Neural crest cell (in vitro differentiated cells): ENCODE measurements at regions not wholly inside any gene's neighbourhood (a gene's known extent, or its start where the extent isn't known, plus 50 kb on each side); places are given as distances from the start of the nearest gene placed in this dataset.

ENCODE experiments used
- DNase-seq: peaks from one replicate; pipeline ENCODE4 v3.0.0; 2021; ENCODE audit warnings: low read depth, mixed read lengths, low spot score
- H3K27ac Mint-ChIP-seq: one replicate; pipeline ENCODE4 v1.8.0; 2021; ENCODE audit warnings: mild to moderate bottlenecking, mixed read lengths; ENCODE audit not compliant: unreplicated experiment
- H3K27me3 Mint-ChIP-seq: 2 replicates; pipeline ENCODE4 v1.8.0; 2021; ENCODE audit warnings: low read depth, mild to moderate bottlenecking, mixed read lengths
- H3K36me3 Mint-ChIP-seq: 2 replicates; pipeline ENCODE4 v1.8.0; 2021; ENCODE audit warnings: low read depth, mild to moderate bottlenecking, mixed read lengths
- H3K4me1 Mint-ChIP-seq: 2 replicates; pipeline ENCODE4 v1.8.0; 2021; ENCODE audit warnings: mixed read lengths
- H3K4me3 Mint-ChIP-seq: one replicate; pipeline ENCODE4 v1.8.0; 2021; ENCODE audit warnings: mild to moderate bottlenecking, mixed read lengths
- H3K9me3 Mint-ChIP-seq: 2 replicates; pipeline ENCODE4 v1.8.0; 2021; ENCODE audit warnings: mixed read lengths
- TF ChIP-seq, protein P1 (sequence below): fragments of 200-600 bp; sonication (generic); conservative IDR thresholded peaks from 2 replicates; pipeline ENCODE4 v1.5.0; 2021; ENCODE audit warnings: antibody characterized with exemption, mild to moderate bottlenecking

DNA sequence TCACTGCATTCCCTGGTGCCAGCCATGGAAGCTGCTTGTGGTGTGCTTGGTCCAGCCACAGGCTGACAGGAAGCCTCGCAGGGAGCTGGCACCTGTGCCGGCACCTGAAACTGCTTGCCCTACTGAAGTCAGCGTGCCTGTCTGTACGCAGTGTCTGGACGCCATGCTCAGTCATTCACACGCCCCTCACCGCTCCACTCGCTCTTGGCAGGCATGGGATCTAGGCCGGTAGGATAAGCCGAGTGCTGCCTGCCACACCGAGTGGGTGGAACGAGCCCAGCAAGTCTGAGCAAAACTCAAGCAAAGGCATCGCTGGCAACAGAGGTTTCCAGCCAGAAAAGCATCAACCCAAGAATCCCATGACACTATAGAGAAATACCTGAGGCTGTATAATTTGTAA is 350.6 kb downstream of the CDH11 start:
- no peaks in the 10 kb centered on the region for H3K9me3 Mint-ChIP-seq
- TF ChIP-seq, protein P1, sequence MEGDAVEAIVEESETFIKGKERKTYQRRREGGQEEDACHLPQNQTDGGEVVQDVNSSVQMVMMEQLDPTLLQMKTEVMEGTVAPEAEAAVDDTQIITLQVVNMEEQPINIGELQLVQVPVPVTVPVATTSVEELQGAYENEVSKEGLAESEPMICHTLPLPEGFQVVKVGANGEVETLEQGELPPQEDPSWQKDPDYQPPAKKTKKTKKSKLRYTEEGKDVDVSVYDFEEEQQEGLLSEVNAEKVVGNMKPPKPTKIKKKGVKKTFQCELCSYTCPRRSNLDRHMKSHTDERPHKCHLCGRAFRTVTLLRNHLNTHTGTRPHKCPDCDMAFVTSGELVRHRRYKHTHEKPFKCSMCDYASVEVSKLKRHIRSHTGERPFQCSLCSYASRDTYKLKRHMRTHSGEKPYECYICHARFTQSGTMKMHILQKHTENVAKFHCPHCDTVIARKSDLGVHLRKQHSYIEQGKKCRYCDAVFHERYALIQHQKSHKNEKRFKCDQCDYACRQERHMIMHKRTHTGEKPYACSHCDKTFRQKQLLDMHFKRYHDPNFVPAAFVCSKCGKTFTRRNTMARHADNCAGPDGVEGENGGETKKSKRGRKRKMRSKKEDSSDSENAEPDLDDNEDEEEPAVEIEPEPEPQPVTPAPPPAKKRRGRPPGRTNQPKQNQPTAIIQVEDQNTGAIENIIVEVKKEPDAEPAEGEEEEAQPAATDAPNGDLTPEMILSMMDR, result no peak
- H3K4me1 Mint-ChIP-seq, result no peaks in the 10 kb centered on the region
- H3K27me3 Mint-ChIP-seq, result no peaks in the 10 kb centered on the region
- no peak for DNase-seq
- no peak overlapping the region for H3K27ac Mint-ChIP-seq
- no peak overlapping the region for H3K4me3 Mint-ChIP-seq
- H3K36me3 Mint-ChIP-seq, result no peaks in the 10 kb centered on the region

- Mint-ChIP-seq H3K27me3 (no peaks in the 10 kb centered on the region), H3K4me1 (peaks cover 4% of the 10 kb centered on the region), H3K27ac (no peak overlapping the region), H3K36me3 (no peaks in the 10 kb centered on the region), H3K9me3 (no peaks in the 10 kb centered on the region), H3K4me3 (no peak overlapping the region)
- TF ChIP-seq, protein P1, result no peak
- DNase-seq, result no peak
Measured at GRCh38 chr16:64762211-64762610, 359.7 kb downstream of the CDH11 start.

GRCh38 chr16:64754279-64754678 is 367.6 kb downstream of the CDH11 start:
- H3K27me3 Mint-ChIP-seq, result no peaks in the 10 kb centered on the region
- TF ChIP-seq, protein P1, result no peak
- no peaks in the 10 kb centered on the region for H3K9me3 Mint-ChIP-seq
- no peaks in the 10 kb centered on the region for H3K36me3 Mint-ChIP-seq
- no peak overlapping the region for H3K4me3 Mint-ChIP-seq
- no peak overlapping the region for H3K27ac Mint-ChIP-seq
- H3K4me1 Mint-ChIP-seq, result peaks cover 12% of the 10 kb centered on the region
- no peak for DNase-seq

DNA sequence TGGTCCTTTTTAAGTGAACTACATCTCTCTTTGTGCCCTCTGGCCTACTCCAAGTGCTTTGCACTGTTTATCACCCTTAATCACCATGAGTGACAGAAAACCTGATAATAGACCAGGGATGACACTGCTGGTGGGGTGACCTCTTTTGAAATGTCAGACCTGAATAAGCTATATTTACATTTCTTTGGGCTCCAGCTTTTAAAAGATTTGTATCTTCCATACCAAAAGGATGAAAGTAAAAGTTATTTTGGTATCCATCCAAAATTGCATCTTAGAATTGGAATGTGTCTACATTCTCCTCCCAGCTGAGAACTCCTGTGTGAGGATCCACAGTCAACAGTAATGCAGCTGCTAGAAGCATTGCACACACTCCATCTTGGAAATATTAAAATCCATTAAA is 370.0 kb downstream of the CDH11 start:
- peaks cover 12% of the 10 kb centered on the region for H3K4me1 Mint-ChIP-seq
- no peaks in the 10 kb centered on the region for H3K9me3 Mint-ChIP-seq
- H3K27ac Mint-ChIP-seq, result no peak overlapping the region
- no peak for DNase-seq
- no peaks in the 10 kb centered on the region for H3K27me3 Mint-ChIP-seq
- no peaks in the 10 kb centered on the region for H3K36me3 Mint-ChIP-seq
- no peak overlapping the region for H3K4me3 Mint-ChIP-seq
- TF ChIP-seq, protein P1, result no peak

DNA sequence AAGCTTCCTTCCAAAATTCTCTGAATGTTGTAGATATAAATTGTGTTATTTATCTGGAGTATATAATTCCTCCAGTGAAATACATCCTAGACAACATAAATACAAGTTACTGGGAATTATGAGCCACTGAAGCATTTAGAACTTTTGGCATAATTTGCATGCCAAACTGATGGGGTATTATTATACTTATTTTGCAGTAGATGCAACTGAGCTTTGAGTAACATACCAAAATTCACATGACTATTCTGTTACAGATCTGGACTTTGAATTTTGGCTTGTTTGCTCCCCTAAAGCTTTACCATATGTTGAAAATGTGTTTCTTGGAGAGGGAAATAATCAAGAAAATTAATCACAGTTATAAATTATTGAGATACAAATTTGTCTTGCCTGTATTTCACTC is 372.5 kb downstream of the CDH11 start:
- H3K27me3 Mint-ChIP-seq, result no peaks in the 10 kb centered on the region
- TF ChIP-seq, protein P1, result no peak

More for the DNA sequence above, 372.5 kb downstream of the CDH11 start:
- Mint-ChIP-seq H3K27ac (no peak overlapping the region), H3K36me3 (no peaks in the 10 kb centered on the region), H3K4me3 (no peak overlapping the region), H3K9me3 (peaks cover under 1% of the 10 kb centered on the region), H3K4me1 (peaks cover 17% of the 10 kb centered on the region)
- DNase-seq, result no peak
